ENCODE measurements at regions not wholly inside any gene's neighbourhood (a gene's known extent, or its start where the extent isn't known, plus 50 kb on each side); places are given as distances from the start of the nearest gene placed in this dataset.

GRCh38 chr9:81293651-81294050, 395.7 kb downstream of the TLE1 start:
- TF ChIP-seq CTCF (IDR thresholded peaks at IDR 0.05) (no peak), SIN3A (IDR thresholded peaks at IDR 0.05; ENCODE audit: borderline replicate concordance, insufficient read depth, low read depth, low read length) (no peak), POLR2AphosphoS5 (IDR thresholded peaks at IDR 0.05; ENCODE audit: low read depth, low read length) (no peak), TCF7L2 (IDR thresholded peaks at IDR 0.05; ENCODE audit: low read depth, low read length) (no peak), REST (IDR thresholded peaks at IDR 0.05; ENCODE audit: insufficient read depth in 1 of 2, low read depth in 2 of 2, low read length in 1 of 2) (no peak)

Measured in Panc1 (cell line).